GM10266 (cell line): ENCODE measurements at regions not wholly inside any gene's neighbourhood (a gene's known extent, or its start where the extent isn't known, plus 50 kb on each side); places are given as distances from the start of the nearest gene placed in this dataset.

ENCODE experiments used
- DNase-seq: peaks from one replicate; pipeline ENCODE4 v3.0.0; 2012; ENCODE audit errors: extremely low spot score
- CTCF ChIP-seq: IDR thresholded peaks from 2 replicates; pipeline ENCODE4 v1.5.1; 2012; ENCODE audit warnings: mild to moderate bottlenecking, low read depth; ENCODE audit not compliant: control insufficient read depth, insufficient read depth; ENCODE audit errors: missing control alignments

- TF ChIP-seq CTCF = no peak
- DNase-seq = no peak
Measured at GRCh38 chr12:60020068-60020467, 424.2 kb downstream of the SLC16A7 start.

GRCh38 chr12:60021235-60021634 is 425.4 kb downstream of the SLC16A7 start:
- TF ChIP-seq CTCF = no peak
- no peak for DNase-seq

GRCh38 chr12:60027266-60027665 is 431.4 kb downstream of the SLC16A7 start:
- no peak for TF ChIP-seq CTCF
- DNase-seq = no peak

GRCh38 chr12:60034147-60034546 is 438.3 kb downstream of the SLC16A7 start:
- no peak for TF ChIP-seq CTCF
- no peak for DNase-seq

- no peak for TF ChIP-seq CTCF
- DNase-seq = no peak
Measured at GRCh38 chr12:60035835-60036234, 440.0 kb downstream of the SLC16A7 start.

- DNase-seq = no peak
- TF ChIP-seq CTCF = no peak
Measured at GRCh38 chr12:60042835-60043234, 447.0 kb downstream of the SLC16A7 start.

GRCh38 chr12:60043236-60043635 is 447.4 kb downstream of the SLC16A7 start:
- DNase-seq = no peak
- TF ChIP-seq CTCF = no peak
